Lung (tissue), 11 donors: ENCODE measurements at regions not wholly inside any gene's neighbourhood (a gene's known extent, or its start where the extent isn't known, plus 50 kb on each side); places are given as distances from the start of the nearest gene placed in this dataset.
"Not testable (repeated sequence)": the region's sequence is repeated elsewhere in the genome, so short reads cannot be mapped to it uniquely, and the experiment has no call there.

Experiments used
- ATAC-seq: fragments of 200-7000 bp; cut with Tn5 transposase; one replicate; pipeline ENCODE4 v1.9.1; 2020; ENCODE audit warnings: moderate number of reproducible peaks; ENCODE audit not compliant: insufficient read depth, low FRiP score
- DNase-seq, 3 donors: peaks; one replicate each; pipeline ENCODE4 v3.0.0-alpha.2; 2013 to 2017
- H3K27ac ChIP-seq, 2 donors: one replicate each; pipeline ENCODE4 v1.5.1; 2013; ENCODE audit warnings: mild to moderate bottlenecking in 2 of 2, moderate library complexity in 2 of 2, control low read depth in 1 of 2, inconsistent platforms in 1 of 2, low read depth in 1 of 2, low read length in 1 of 2
- H3K27me3 ChIP-seq, 3 donors: one replicate each; pipeline ENCODE4 v1.5.1; 2013; ENCODE audit warnings: low read length in 2 of 3; ENCODE audit not compliant: control insufficient read depth in 3 of 3, insufficient read depth in 3 of 3
- H3K36me3 ChIP-seq, 4 donors: one replicate each; pipeline ENCODE4 v1.5.1; 2013; ENCODE audit warnings: low read length in 4 of 4, mild to moderate bottlenecking in 1 of 4, moderate library complexity in 1 of 4; ENCODE audit not compliant: control insufficient read depth in 4 of 4, insufficient read depth in 4 of 4
- H3K4me1 ChIP-seq, 5 donors: one replicate each; pipeline ENCODE4 v1.5.1; 2013; ENCODE audit warnings: low read length in 5 of 5, mild to moderate bottlenecking in 2 of 5, moderate library complexity in 1 of 5; ENCODE audit not compliant: control insufficient read depth in 5 of 5, insufficient read depth in 5 of 5
- H3K4me3 ChIP-seq: one replicate; pipeline ENCODE4 v1.5.1; 2013; ENCODE audit warnings: mild to moderate bottlenecking, control low read depth, moderate library complexity
- H3K9ac ChIP-seq, 2 donors: one replicate each; pipeline ENCODE4 v1.5.1; 2013; ENCODE audit warnings: low read length in 2 of 2, control low read depth in 1 of 2; ENCODE audit not compliant: insufficient read depth in 1 of 2
- H3K9me3 ChIP-seq, 4 donors: one replicate each; pipeline ENCODE4 v1.5.1; 2013; ENCODE audit warnings: low read length in 3 of 4, mild to moderate bottlenecking in 1 of 4, moderate library complexity in 1 of 4; ENCODE audit not compliant: control insufficient read depth in 4 of 4, insufficient read depth in 3 of 4
- CTCF ChIP-seq: IDR thresholded peaks from 2 replicates; pipeline ENCODE4 v1.5.1; 2012; ENCODE audit warnings: mild to moderate bottlenecking; ENCODE audit errors: control extremely low read depth, extremely low read depth
- WGBS, 2 donors: extraction: QIAGEN DNeasy Blood & Tissue Kit; methylation state at CpG; one replicate each; pipeline ENCODE4 v1.1.7; 2013; 5-methylcytosine and 5-hydroxymethylcytosine counted together
- donor health status: control.
- donor health status: control.
- donor health status: Bipolar disorder and iron deficiency.
- donor health status: healthy.
- donor health status: DM: yes; HTN: yes; CAD: no.

- H3K4me3 ChIP-seq, result no peak overlapping the region
Measured at GRCh38 chr2:235105821-235106359, 154.1 kb downstream of the SH3BP4 start.

GRCh38 chr2:235106874-235107639 is 155.2 kb downstream of the SH3BP4 start:
- no peak overlapping the region for H3K27ac ChIP-seq
- no peak overlapping the region for H3K4me3 ChIP-seq
- H3K9me3 ChIP-seq, result no peaks in the 10 kb centered on the region
- DNase-seq (peak; percentile 74 to 84 (median 82)), ATAC-seq (no peak)
- WGBS, 2 donors, result 57 to 61% methylated on average over 10 of the region's 10 CpGs
- H3K36me3 ChIP-seq, result no peaks in the 10 kb centered on the region
- peak; percentile 67 for TF ChIP-seq CTCF
- H3K4me1 ChIP-seq, result peaks cover 0 to 6% (median 0%) of the 10 kb centered on the region in 5 donors
- H3K27me3 ChIP-seq, result no peaks in the 10 kb centered on the region
- H3K9ac ChIP-seq, result no peak overlapping the region

More at GRCh38 chr2:235105821-235106359, 154.1 kb downstream of the SH3BP4 start:
- ATAC-seq, result no peak
- Histone ChIP-seq H3K27me3 (no peaks in the 10 kb centered on the region), H3K27ac (no peak overlapping the region), H3K4me1 (peaks cover 0 to 6% (median 0%) of the 10 kb centered on the region in 5 donors), H3K9ac (no peak overlapping the region), H3K36me3 (no peaks in the 10 kb centered on the region), H3K9me3 (no peaks in the 10 kb centered on the region)
- no peak for DNase-seq
- TF ChIP-seq CTCF, result no peak
- WGBS, 2 donors, result 91 to 95% methylated on average over 19 of the region's 19 CpGs

GRCh38 chr2:235107640-235107951 is 155.8 kb downstream of the SH3BP4 start:
- ATAC-seq (no peak), DNase-seq (no peak)
- TF ChIP-seq CTCF, result no peak
- Histone ChIP-seq H3K27ac (no peak overlapping the region), H3K4me1 (peaks cover 0 to 6% (median 0%) of the 10 kb centered on the region in 5 donors), H3K36me3 (no peaks in the 10 kb centered on the region), H3K9me3 (no peaks in the 10 kb centered on the region), H3K9ac (no peak overlapping the region), H3K27me3 (no peaks in the 10 kb centered on the region), H3K4me3 (no peak overlapping the region)
- 88 to 92% methylated on average over 3 of the region's 3 CpGs for WGBS, 2 donors

GRCh38 chr2:235109561-235109960 is 157.7 kb downstream of the SH3BP4 start:
- 92 to 95% methylated on average over 7 of the region's 7 CpGs for WGBS, 2 donors
- H3K9ac ChIP-seq, ATAC-seq, DNase-seq, H3K27ac ChIP-seq, H3K9me3 ChIP-seq, H3K4me3 ChIP-seq, H3K27me3 ChIP-seq, H3K4me1 ChIP-seq, H3K36me3 ChIP-seq: not testable (repeated sequence)
